ENCODE measurements at regions not wholly inside any gene's neighbourhood (a gene's known extent, or its start where the extent isn't known, plus 50 kb on each side); places are given as distances from the start of the nearest gene placed in this dataset.

GRCh38 chr13:76029706-76030105 lies 393.6 kb downstream of the LMO7 start:
- DNase-seq = no peak

- DNase-seq = no peak
These were observed 393.0 kb downstream of the LMO7 start for GRCh38 chr13:76029088-76029487.

- DNase-seq = no peak
These were observed 391.0 kb downstream of the LMO7 start for GRCh38 chr13:76027131-76027530.

GRCh38 chr13:76025392-76025791 lies 389.3 kb downstream of the LMO7 start:
- DNase-seq = no peak

GRCh38 chr13:76024151-76024550 lies 388.0 kb downstream of the LMO7 start:
- no peak for DNase-seq

GRCh38 chr13:76023652-76024051 lies 387.5 kb downstream of the LMO7 start:
- no peak for DNase-seq

GRCh38 chr13:76020421-76020955 lies 384.4 kb downstream of the LMO7 start:
- no peak for DNase-seq

- DNase-seq = no peak
These were observed 383.4 kb downstream of the LMO7 start for GRCh38 chr13:76019421-76020044.

GRCh38 chr13:76017861-76018556 lies 381.9 kb downstream of the LMO7 start:
- DNase-seq = no peak

GRCh38 chr13:76016799-76017400 lies 380.8 kb downstream of the LMO7 start:
- DNase-seq = no peak

- DNase-seq = no peak
These were observed 378.5 kb downstream of the LMO7 start for GRCh38 chr13:76014406-76015318.

- DNase-seq = no peak
These were observed 376.1 kb downstream of the LMO7 start for GRCh38 chr13:76012091-76012721.

- DNase-seq = no peak
These were observed 373.2 kb downstream of the LMO7 start for GRCh38 chr13:76009267-76009890.

- no peak for DNase-seq
These were observed 368.3 kb downstream of the LMO7 start for GRCh38 chr13:76004416-76004815.

GRCh38 chr13:76000131-76000530 lies 364.0 kb downstream of the LMO7 start:
- DNase-seq = no peak

- no peak for DNase-seq
These were observed 360.5 kb downstream of the LMO7 start for GRCh38 chr13:75996582-75996981.

- DNase-seq = no peak
These were observed 359.8 kb downstream of the LMO7 start for GRCh38 chr13:75995966-75996365.

GRCh38 chr13:75993823-75994222 lies 357.7 kb downstream of the LMO7 start:
- DNase-seq = no peak

- no peak for DNase-seq
These were observed 357.1 kb downstream of the LMO7 start for GRCh38 chr13:75993241-75993640.

- no peak for DNase-seq
These were observed 350.7 kb downstream of the LMO7 start for GRCh38 chr13:75986818-75987217.

- no peak for DNase-seq
These were observed 349.0 kb downstream of the LMO7 start for GRCh38 chr13:75985132-75985531.

- DNase-seq = no peak
These were observed 342.7 kb downstream of the LMO7 start for GRCh38 chr13:75978818-75979217.
